HepG2 (cell line): ENCODE measurements at regions not wholly inside any gene's neighbourhood (a gene's known extent, or its start where the extent isn't known, plus 50 kb on each side); places are given as distances from the start of the nearest gene placed in this dataset.

Source experiments
- ATAC-seq: fragments of 200-7000 bp; cut with Tn5 transposase; 3 replicates; pipeline ENCODE4 v1.9.1; 2020; ENCODE audit warnings: mild to moderate bottlenecking, moderate library complexity
- BruUV-seq: library from RNA; stranded (reverse); fragments of 400-500 nt; replicated peaks from 2 replicates; lab custom pipeline; 2021; lab: Mats Ljungman, UMichigan
- CTCF ChIA-PET: fragments of 300-600 bp; formaldehyde crosslinking; extraction: SDS; loops from one replicate; lab custom pipeline; 2021; ENCODE audit warnings: low total read pairs, inconsistent platforms, low intra/inter-chr PET ratio; lab: Yijun Ruan, JAX
- POLR2A ChIA-PET: fragments of 350-600 bp; sonication (Branson Sonifier 250); formaldehyde crosslinking; loops from one replicate; lab custom pipeline; 2020; ENCODE audit warnings: antibody characterized with exemption, inconsistent platforms; lab: Yijun Ruan, JAX
- DNase-seq: peaks from one replicate; pipeline ENCODE4 v3.0.0-alpha.2; 2015; ENCODE audit warnings: low spot score
- FAIRE-seq: peaks from 3 replicates; lab custom pipeline; 2011; peaks lifted over from hg19 to GRCh38; lab: Jason Lieb, UNC
- H2AFZ ChIP-seq: one replicate; pipeline ENCODE4 v1.6.1; 2011; ENCODE audit warnings: low read length, inconsistent platforms
- H3K27ac ChIP-seq: fragments of 300-600 bp; 3 replicates; pipeline ENCODE4 v1.8.0; 2011; ENCODE audit warnings: mixed run types, mild to moderate bottlenecking, mixed read lengths, low read length, inconsistent platforms; ENCODE audit not compliant: insufficient read depth; ENCODE audit errors: extremely low read length
- H3K27me3 ChIP-seq, 2 experiments: fragments of 200-600 bp in 1 of 2; 2 replicates in 1 of 2; 3 replicates in 1 of 2; pipeline versions ENCODE4 v1.6.0 to v1.8.0; 2011; ENCODE audit warnings: low read length in 2 of 2, mild to moderate bottlenecking in 2 of 2, moderate library complexity in 2 of 2, inconsistent platforms in 1 of 2; ENCODE audit not compliant: insufficient read depth in 2 of 2, control insufficient read depth in 1 of 2
- H3K36me3 ChIP-seq, 2 experiments: fragments of 200-600 bp in 1 of 2; replicated peaks in 1 of 2; 2 replicates in 1 of 2; 3 replicates in 1 of 2; pipeline versions ENCODE4 v1.5.1 to v1.8.0; 2011; ENCODE audit warnings: low read length in 2 of 2, inconsistent platforms in 1 of 2; ENCODE audit not compliant: insufficient read depth in 2 of 2, control insufficient read depth in 1 of 2
- H3K4me1 ChIP-seq: 2 replicates; pipeline ENCODE4 v1.5.1; 2012; ENCODE audit warnings: low read length, inconsistent platforms; ENCODE audit not compliant: insufficient read depth
- H3K4me2 ChIP-seq: 2 replicates; pipeline ENCODE4 v1.6.0; 2011; ENCODE audit warnings: low read depth, low read length, inconsistent platforms
- H3K4me3 ChIP-seq, 3 experiments: fragments of 200-600 bp in 1 of 3; sonication (generic), shearing (Covaris generic) in 1 of 3; replicated peaks in 1 of 3; 2 replicates each; pipeline ENCODE4 v1.5.1; 2011 to 2016; ENCODE audit warnings: low read length in 3 of 3, inconsistent platforms in 2 of 3, low read depth in 2 of 3, mild to moderate bottlenecking in 2 of 3, control low read depth in 1 of 3, mixed read lengths in 1 of 3; ENCODE audit not compliant: insufficient read depth in 1 of 3
- H3K79me2 ChIP-seq: one replicate; pipeline ENCODE4 v1.6.1; 2011; ENCODE audit warnings: low read length, inconsistent platforms; ENCODE audit not compliant: insufficient read depth
- H3K9ac ChIP-seq: 2 replicates; pipeline ENCODE4 v1.6.0; 2011; ENCODE audit warnings: mild to moderate bottlenecking, low read depth, low read length, inconsistent platforms; ENCODE audit not compliant: insufficient read depth
- H3K9me3 ChIP-seq: 2 replicates; pipeline ENCODE4 v1.5.1; 2012; ENCODE audit warnings: mild to moderate bottlenecking, low read length
- H4K20me1 ChIP-seq: 2 replicates; pipeline ENCODE4 v1.6.0; 2011; ENCODE audit warnings: inconsistent platforms, mild to moderate bottlenecking, low read length, moderate library complexity; ENCODE audit not compliant: insufficient read depth
- ARNT2 ChIP-seq: sonication (generic); formaldehyde crosslinking; IDR thresholded peaks from 2 replicates; pipeline ENCODE4 v1.8.0; 2022; ENCODE audit warnings: mild to moderate bottlenecking, low read depth, missing genetic modification reagents, moderate library complexity
- ATF3 ChIP-seq: sonication (generic); formaldehyde crosslinking; IDR thresholded peaks from 2 replicates; pipeline ENCODE4 v1.4.0; 2020; ENCODE audit warnings: missing genetic modification reagents
- CC2D1A ChIP-seq: sonication (generic); formaldehyde crosslinking; IDR thresholded peaks from 2 replicates; pipeline ENCODE4 v1.8.1; 2023; ENCODE audit warnings: mild to moderate bottlenecking, missing genetic modification reagents
- FLYWCH1 ChIP-seq: sonication (generic); formaldehyde crosslinking; IDR thresholded peaks from 2 replicates; pipeline ENCODE4 v1.8.1; 2023; ENCODE audit warnings: mild to moderate bottlenecking, missing genetic modification reagents
- KAT2B ChIP-seq: fragments of 150-350 bp; IDR thresholded peaks from 2 replicates; pipeline ENCODE4 v1.6.1; 2014; ENCODE audit warnings: low read depth, low read length, borderline replicate concordance
- LBX2 ChIP-seq: sonication (generic); formaldehyde crosslinking; IDR thresholded peaks from 2 replicates; pipeline ENCODE4 v1.5.0; 2020; ENCODE audit warnings: missing genetic modification reagents, mild to moderate bottlenecking, borderline replicate concordance
- PAF1 ChIP-seq: IDR thresholded peaks from 2 replicates; pipeline ENCODE4 v1.6.1; 2016; ENCODE audit warnings: missing genetic modification reagents, missing compliant biosample characterization
- PHF20 ChIP-seq: sonication (generic); formaldehyde crosslinking; IDR thresholded peaks from 2 replicates; pipeline ENCODE4 v1.5.0; 2020; ENCODE audit warnings: mild to moderate bottlenecking, missing genetic modification reagents
- XRCC5 ChIP-seq: fragments of 200-400 bp; formaldehyde crosslinking; optimal IDR thresholded peaks from 2 replicates; pipeline ENCODE3; 2017; ENCODE audit warnings: mild to moderate bottlenecking, low read length
- ZBTB14 ChIP-seq: sonication (generic); formaldehyde crosslinking; IDR thresholded peaks from 2 replicates; pipeline ENCODE4 v1.4.0; 2020; ENCODE audit warnings: missing genetic modification reagents
- ZBTB33 ChIP-seq: sonication (generic); formaldehyde crosslinking; IDR thresholded peaks from 2 replicates; pipeline ENCODE4 v1.4.0; 2020; ENCODE audit warnings: missing genetic modification reagents
- ZBTB42 ChIP-seq: sonication (generic); formaldehyde crosslinking; IDR thresholded peaks from 2 replicates; pipeline ENCODE4 v1.5.0; 2020; ENCODE audit warnings: mild to moderate bottlenecking, missing genetic modification reagents
- ZKSCAN8 ChIP-seq: IDR thresholded peaks from 2 replicates; pipeline ENCODE4 v1.6.1; 2016; ENCODE audit warnings: borderline replicate concordance, missing genetic modification reagents, missing compliant biosample characterization
- ZNF276 ChIP-seq: sonication (generic); formaldehyde crosslinking; IDR thresholded peaks from 2 replicates; pipeline ENCODE4 v1.4.0; 2020; ENCODE audit warnings: mild to moderate bottlenecking, low read depth, missing genetic modification reagents
- ZNF296 ChIP-seq: sonication (generic); formaldehyde crosslinking; conservative IDR thresholded peaks from 2 replicates; pipeline ENCODE4 v1.5.0; 2020; ENCODE audit warnings: mild to moderate bottlenecking, missing genetic modification reagents
- WGBS: methylation state at CpG from one replicate; pipeline ENCODE4 v1.1.6; 2017; ENCODE audit warnings: low lambda C conversion rate; 5-methylcytosine and 5-hydroxymethylcytosine counted together
- in situ Hi-C: cut with HindIII; loops from 2 replicates; pipeline ENCODE4 v1.10.0; 2017; ENCODE audit warnings: low pct_unique_long_range_greater_than_20kb; ENCODE audit not compliant: extremely low pct_ligation_motif_present
- intact Hi-C: fragments of 100-400 bp; cut with micrococcal nuclease; formaldehyde crosslinking; loops from one replicate; pipeline ENCODE4 v1.10.0; 2022; ENCODE audit not compliant: unreplicated experiment

- Histone ChIP-seq H3K4me1 (no peaks in the 10 kb centered on the region), H3K36me3 (no peaks in the 10 kb centered on the region), H3K4me3 (no peak overlapping the region), H3K79me2 (no peaks in the 10 kb centered on the region), H3K27ac (no peak overlapping the region), H3K4me2 (no peak overlapping the region), H3K9me3 (peaks cover 96% of the 10 kb centered on the region), H3K9ac (no peak overlapping the region), H2AFZ (no peak overlapping the region), H4K20me1 (no peaks in the 10 kb centered on the region), H3K27me3 (no peaks in the 10 kb centered on the region)
- CTCF ChIA-PET, result no interaction called here
- intact Hi-C loops (no loop called here), in situ Hi-C loops (no loop called here)
- no TSS peak for BruUV-seq
- TF ChIP-seq ARNT2, result no peak
- DNase-seq, result no peak
- no peak for ATAC-seq
- POLR2A ChIA-PET, result no interaction called here
- no peak for FAIRE-seq
Observed at GRCh38 chr9:118263949-118264348, 559.7 kb downstream of the TLR4 start.

- H3K4me3 ChIP-seq, result no peak overlapping the region
- no TSS peak for BruUV-seq
- POLR2A ChIA-PET, result no interaction called here
- intact Hi-C loops (no loop called here), in situ Hi-C loops (no loop called here)
- no peaks in the 10 kb centered on the region for H4K20me1 ChIP-seq
- no peaks in the 10 kb centered on the region for H3K4me1 ChIP-seq
- no peak overlapping the region for H3K9ac ChIP-seq
- CTCF ChIA-PET, result no interaction called here
- H3K4me2 ChIP-seq, result no peak overlapping the region
- no peaks in the 10 kb centered on the region for H3K36me3 ChIP-seq
- H3K27ac ChIP-seq, result no peak overlapping the region
- DNase-seq, result no peak
- H3K79me2 ChIP-seq, result no peaks in the 10 kb centered on the region
- FAIRE-seq, result no peak
- H3K27me3 ChIP-seq, result no peaks in the 10 kb centered on the region
- peaks cover 94% of the 10 kb centered on the region for H3K9me3 ChIP-seq
- H2AFZ ChIP-seq, result no peak overlapping the region
- WGBS, result 9% methylated on average over 6 of the region's 6 CpGs
- no peak for ATAC-seq
- TF ChIP-seq CC2D1A (no peak), ZNF296 (CRISPR knock-in tag) (no peak), PHF20 (CRISPR knock-in tag) (no peak), ZNF276 (CRISPR knock-in tag) (no peak), PAF1 (no peak), ZKSCAN8 (CRISPR knock-in tag) (no peak), FLYWCH1 (CRISPR knock-in tag) (no peak), LBX2 (CRISPR knock-in tag) (no peak), ATF3 (no peak), ZBTB14 (CRISPR knock-in tag) (no peak), ZBTB33 (no peak), XRCC5 (no peak), ZBTB42 (CRISPR knock-in tag) (no peak), KAT2B (no peak)
Observed at GRCh38 chr9:118268046-118268445, 563.8 kb downstream of the TLR4 start.
